ENCODE measurements at regions not wholly inside any gene's neighbourhood (a gene's known extent, or its start where the extent isn't known, plus 50 kb on each side); places are given as distances from the start of the nearest gene placed in this dataset.

GRCh38 chr1:222023025-222023424 is 281.1 kb upstream of the DUSP10 start:
- H3K79me2 ChIP-seq (ENCODE audit: control insufficient read depth, low read length), result no peaks in the 10 kb centered on the region
- H3F3A ChIP-seq (ENCODE audit: control insufficient read depth, insufficient read depth), result no peaks in the 10 kb centered on the region
- H3K36me3 ChIP-seq (ENCODE audit: control insufficient read depth, low read length), result no peaks in the 10 kb centered on the region
- no peaks in the 10 kb centered on the region for H3K4me1 ChIP-seq (ENCODE audit: control insufficient read depth, low read length)
- H3K9me3 ChIP-seq (ENCODE audit: control insufficient read depth, insufficient read depth, low read length), result no peaks in the 10 kb centered on the region
- no peak overlapping the region for H3K4me3 ChIP-seq (ENCODE audit: low read length)
- H3K9me2 ChIP-seq (replicated peaks; ENCODE audit: control insufficient read depth, low read length), result no peaks in the 10 kb centered on the region
- H3K27me3 ChIP-seq (ENCODE audit: control insufficient read depth, low read length), result no peaks in the 10 kb centered on the region; the same call in 1 of the 2 replicates
- H3K27ac ChIP-seq (ENCODE audit: low read depth, low read length), result no peak overlapping the region
- H4K20me1 ChIP-seq (ENCODE audit: control insufficient read depth, insufficient read depth, low read depth, low read length), result no peaks in the 10 kb centered on the region
- H3K4me2 ChIP-seq (ENCODE audit: low read length), result no peak overlapping the region
- TF ChIP-seq EZH2phosphoT487 (IDR thresholded peaks at IDR 0.05; ENCODE audit: borderline replicate concordance, low read length) (no peak), CTCF (IDR thresholded peaks at IDR 0.05; ENCODE audit: low read depth, low read length, poor library complexity, severe bottlenecking) (no peak)

GRCh38 chr1:222021129-222021528 is 279.2 kb upstream of the DUSP10 start:
- no peaks in the 10 kb centered on the region for H3K9me2 ChIP-seq (replicated peaks; ENCODE audit: control insufficient read depth, low read length)
- no peaks in the 10 kb centered on the region for H3F3A ChIP-seq (ENCODE audit: control insufficient read depth, insufficient read depth)
- no peaks in the 10 kb centered on the region for H3K9me3 ChIP-seq (ENCODE audit: control insufficient read depth, insufficient read depth, low read length)
- TF ChIP-seq CTCF (IDR thresholded peaks at IDR 0.05; ENCODE audit: low read depth, low read length, poor library complexity, severe bottlenecking) (no peak), EZH2phosphoT487 (IDR thresholded peaks at IDR 0.05; ENCODE audit: borderline replicate concordance, low read length) (no peak)
- H4K20me1 ChIP-seq (ENCODE audit: control insufficient read depth, insufficient read depth, low read depth, low read length), result no peaks in the 10 kb centered on the region
- no peaks in the 10 kb centered on the region for H3K4me1 ChIP-seq (ENCODE audit: control insufficient read depth, low read length)
- no peak overlapping the region for H3K27ac ChIP-seq (ENCODE audit: low read depth, low read length)
- H3K27me3 ChIP-seq (ENCODE audit: control insufficient read depth, low read length), result no peaks in the 10 kb centered on the region; the same call in 1 of the 2 replicates
- H3K4me2 ChIP-seq (ENCODE audit: low read length), result no peak overlapping the region
- no peaks in the 10 kb centered on the region for H3K79me2 ChIP-seq (ENCODE audit: control insufficient read depth, low read length)
- H3K36me3 ChIP-seq (ENCODE audit: control insufficient read depth, low read length), result no peaks in the 10 kb centered on the region
- no peak overlapping the region for H3K4me3 ChIP-seq (ENCODE audit: low read length)

GRCh38 chr1:222020553-222020952 is 278.7 kb upstream of the DUSP10 start:
- Histone ChIP-seq H3K79me2 (ENCODE audit: control insufficient read depth, low read length) (no peaks in the 10 kb centered on the region), H3K27ac (ENCODE audit: low read depth, low read length) (no peak overlapping the region), H3K36me3 (ENCODE audit: control insufficient read depth, low read length) (no peaks in the 10 kb centered on the region), H3K27me3 (ENCODE audit: control insufficient read depth, low read length) (no peaks in the 10 kb centered on the region; the same call in 1 of the 2 replicates), H3K4me3 (ENCODE audit: low read length) (no peak overlapping the region), H3K9me3 (ENCODE audit: control insufficient read depth, insufficient read depth, low read length) (no peaks in the 10 kb centered on the region), H3F3A (ENCODE audit: control insufficient read depth, insufficient read depth) (no peaks in the 10 kb centered on the region), H3K4me1 (ENCODE audit: control insufficient read depth, low read length) (no peaks in the 10 kb centered on the region), H4K20me1 (ENCODE audit: control insufficient read depth, insufficient read depth, low read depth, low read length) (no peaks in the 10 kb centered on the region), H3K9me2 (replicated peaks; ENCODE audit: control insufficient read depth, low read length) (no peaks in the 10 kb centered on the region), H3K4me2 (ENCODE audit: low read length) (no peak overlapping the region)
- TF ChIP-seq EZH2phosphoT487 (IDR thresholded peaks at IDR 0.05; ENCODE audit: borderline replicate concordance, low read length) (no peak), CTCF (IDR thresholded peaks at IDR 0.05; ENCODE audit: low read depth, low read length, poor library complexity, severe bottlenecking) (no peak)
